HFFc6 (cell line): ENCODE measurements at regions not wholly inside any gene's neighbourhood (a gene's known extent, or its start where the extent isn't known, plus 50 kb on each side); places are given as distances from the start of the nearest gene placed in this dataset.
"Not testable (repeated sequence)": the region's sequence is repeated elsewhere in the genome, so short reads cannot be mapped to it uniquely, and the experiment has no call there.

ENCODE experiments used
- DNase-seq: peaks from one replicate; pipeline ENCODE4 v3.0.0-alpha.2; 2018
- H3K27ac Mint-ChIP-seq: 2 replicates; pipeline ENCODE4 v1.8.0; 2020; ENCODE audit warnings: mild to moderate bottlenecking, mixed read lengths
- H3K27me3 Mint-ChIP-seq: 2 replicates; pipeline ENCODE4 v1.8.0; 2021; ENCODE audit warnings: mild to moderate bottlenecking, moderate library complexity, mixed read lengths; ENCODE audit not compliant: insufficient read depth
- H3K36me3 Mint-ChIP-seq: 2 replicates; pipeline ENCODE4 v1.8.0; 2021; ENCODE audit warnings: low read depth, mixed read lengths
- H3K4me1 Mint-ChIP-seq: 2 replicates; pipeline ENCODE4 v1.8.0; 2020; ENCODE audit warnings: low read depth, mixed read lengths
- H3K4me3 Mint-ChIP-seq: 2 replicates; pipeline ENCODE4 v1.8.0; 2020; ENCODE audit warnings: mild to moderate bottlenecking, moderate library complexity, mixed read lengths
- H3K9me3 Mint-ChIP-seq: 2 replicates; pipeline ENCODE4 v1.8.0; 2020; ENCODE audit warnings: mild to moderate bottlenecking, mixed read lengths
- CTCF ChIP-seq: fragments of 200-600 bp; sonication (generic); IDR thresholded peaks from 2 replicates; pipeline ENCODE4 v1.5.0; 2021; ENCODE audit warnings: antibody characterized with exemption, mild to moderate bottlenecking

- DNase-seq, H3K27ac Mint-ChIP-seq, H3K4me1 Mint-ChIP-seq, H3K4me3 Mint-ChIP-seq, H3K9me3 Mint-ChIP-seq, H3K36me3 Mint-ChIP-seq: not testable (repeated sequence)
- peaks cover 19% of the 10 kb centered on the region for H3K27me3 Mint-ChIP-seq
Observed at GRCh38 chr10:78096486-78096885, 62.8 kb downstream of the RPS24 start.

GRCh38 chr10:78102593-78102992, 68.9 kb downstream of the RPS24 start:
- not testable (repeated sequence) for H3K4me1 Mint-ChIP-seq, H3K36me3 Mint-ChIP-seq, H3K27ac Mint-ChIP-seq, H3K4me3 Mint-ChIP-seq, DNase-seq
- H3K9me3 Mint-ChIP-seq = peaks cover 20% of the 10 kb centered on the region
- peaks cover 29% of the 10 kb centered on the region for H3K27me3 Mint-ChIP-seq

GRCh38 chr10:78109210-78109609, 75.5 kb downstream of the RPS24 start:
- DNase-seq = no peak
- H3K9me3 Mint-ChIP-seq = no peaks in the 10 kb centered on the region
- H3K27ac Mint-ChIP-seq = no peak overlapping the region
- peaks cover 29% of the 10 kb centered on the region for H3K27me3 Mint-ChIP-seq
- no peaks in the 10 kb centered on the region for H3K4me1 Mint-ChIP-seq
- H3K4me3 Mint-ChIP-seq = no peak overlapping the region
- no peaks in the 10 kb centered on the region for H3K36me3 Mint-ChIP-seq
- no peak for TF ChIP-seq CTCF

GRCh38 chr10:78115135-78115853, 81.6 kb downstream of the RPS24 start:
- Mint-ChIP-seq H3K4me3 (no peak overlapping the region), H3K9me3 (no peaks in the 10 kb centered on the region), H3K27ac (no peak overlapping the region), H3K4me1 (no peaks in the 10 kb centered on the region), H3K27me3 (peaks cover 28% of the 10 kb centered on the region), H3K36me3 (no peaks in the 10 kb centered on the region; the same call in 1 of the 2 replicates)
- no peak for TF ChIP-seq CTCF
- DNase-seq = no peak

GRCh38 chr10:78116361-78116760, 82.7 kb downstream of the RPS24 start:
- TF ChIP-seq CTCF = no peak
- H3K9me3 Mint-ChIP-seq = peaks cover 6% of the 10 kb centered on the region
- peaks cover 30% of the 10 kb centered on the region for H3K27me3 Mint-ChIP-seq
- peaks cover 5% of the 10 kb centered on the region; the same call in 1 of the 2 replicates for H3K36me3 Mint-ChIP-seq
- no peak overlapping the region for H3K4me3 Mint-ChIP-seq
- no peak for DNase-seq
- no peak overlapping the region for H3K27ac Mint-ChIP-seq
- H3K4me1 Mint-ChIP-seq = no peaks in the 10 kb centered on the region

GRCh38 chr10:78118591-78118990, 84.9 kb downstream of the RPS24 start:
- no peak for TF ChIP-seq CTCF
- peaks cover 10% of the 10 kb centered on the region for H3K36me3 Mint-ChIP-seq
- no peaks in the 10 kb centered on the region for H3K4me1 Mint-ChIP-seq
- peaks cover 23% of the 10 kb centered on the region for H3K9me3 Mint-ChIP-seq
- no peak for DNase-seq
- H3K27ac Mint-ChIP-seq = no peak overlapping the region
- peaks cover 24% of the 10 kb centered on the region for H3K27me3 Mint-ChIP-seq
- no peak overlapping the region for H3K4me3 Mint-ChIP-seq
